DND-41 (cell line): ENCODE measurements at regions not wholly inside any gene's neighbourhood (a gene's known extent, or its start where the extent isn't known, plus 50 kb on each side); places are given as distances from the start of the nearest gene placed in this dataset.

Experiments
- ATAC-seq: fragments of 200-7000 bp; cut with Tn5 transposase; 3 replicates; pipeline ENCODE4 v1.9.1; 2021; ENCODE audit warnings: low read depth; ENCODE audit not compliant: insufficient read depth
- DNase-seq: peaks from one replicate; pipeline ENCODE4 v3.0.0-alpha.2; 2020
- H2AFZ ChIP-seq: 2 replicates; pipeline ENCODE4 v1.6.0; 2012; ENCODE audit warnings: low read depth, low read length
- H3K27ac ChIP-seq: 2 replicates; pipeline ENCODE4 v1.5.1; 2012; ENCODE audit warnings: low read length, inconsistent platforms
- H3K27me3 ChIP-seq: fragments of 200-600 bp; sonication (generic); 2 replicates; pipeline ENCODE4 v1.6.0; 2012; ENCODE audit warnings: low read length, mild to moderate bottlenecking, inconsistent platforms; ENCODE audit not compliant: insufficient read depth, poor library complexity
- H3K36me3 ChIP-seq: 2 replicates; pipeline ENCODE4 v1.5.1; 2012; ENCODE audit warnings: low read length, inconsistent platforms; ENCODE audit not compliant: insufficient read depth
- H3K4me1 ChIP-seq: 2 replicates; pipeline ENCODE4 v1.5.1; 2012; ENCODE audit warnings: mild to moderate bottlenecking, low read length; ENCODE audit not compliant: insufficient read depth
- H3K4me2 ChIP-seq: 2 replicates; pipeline ENCODE4 v1.6.0; 2012; ENCODE audit warnings: mild to moderate bottlenecking, moderate library complexity, low read length, inconsistent platforms; ENCODE audit not compliant: insufficient read depth
- H3K4me3 ChIP-seq, 2 experiments: fragments of 200-600 bp in 1 of 2; shearing (Covaris generic) in 1 of 2; 2 replicates each; pipeline ENCODE4 v1.5.1; 2012 to 2016; ENCODE audit warnings: inconsistent platforms in 2 of 2, low read length in 2 of 2, mild to moderate bottlenecking in 2 of 2, low read depth in 1 of 2, moderate library complexity in 1 of 2
- H3K79me2 ChIP-seq: 2 replicates; pipeline ENCODE4 v1.6.0; 2012; ENCODE audit warnings: low read length, inconsistent platforms; ENCODE audit not compliant: insufficient read depth
- H3K9ac ChIP-seq: 2 replicates; pipeline ENCODE4 v1.6.0; 2012; ENCODE audit warnings: low read depth, mild to moderate bottlenecking, inconsistent platforms, low read length, moderate library complexity
- H3K9me3 ChIP-seq: 2 replicates; pipeline ENCODE4 v1.5.1; 2012; ENCODE audit warnings: low read length, moderate library complexity, mild to moderate bottlenecking, inconsistent platforms; ENCODE audit not compliant: insufficient read depth, severe bottlenecking
- H4K20me1 ChIP-seq: 2 replicates; pipeline ENCODE4 v1.6.0; 2012; ENCODE audit warnings: low read length; ENCODE audit not compliant: insufficient read depth
- CTCF ChIP-seq: IDR thresholded peaks from 2 replicates; pipeline ENCODE4 v1.5.1; 2012; ENCODE audit warnings: borderline replicate concordance, low read length, moderate library complexity, mild to moderate bottlenecking; ENCODE audit not compliant: poor library complexity, severe bottlenecking; ENCODE audit errors: extremely low read depth
- EZH2 ChIP-seq: IDR thresholded peaks from 3 replicates; pipeline ENCODE4 v1.6.1; 2012; ENCODE audit warnings: borderline replicate concordance, low read depth, mild to moderate bottlenecking, moderate library complexity, low read length, inconsistent platforms; ENCODE audit not compliant: severe bottlenecking

- no peaks in the 10 kb centered on the region for H3K36me3 ChIP-seq
- H3K9me3 ChIP-seq: no peaks in the 10 kb centered on the region
- H3K4me3 ChIP-seq: no peak overlapping the region
- no peaks in the 10 kb centered on the region for H3K4me1 ChIP-seq
- no peak overlapping the region for H3K4me2 ChIP-seq
- DNase-seq: no peak
- no peak overlapping the region for H3K27ac ChIP-seq
- no peak overlapping the region for H2AFZ ChIP-seq
- no peak for ATAC-seq
- no peak overlapping the region for H3K9ac ChIP-seq
- no peaks in the 10 kb centered on the region for H3K27me3 ChIP-seq
- TF ChIP-seq CTCF (no peak), EZH2 (no peak)
- no peaks in the 10 kb centered on the region for H3K79me2 ChIP-seq
- no peaks in the 10 kb centered on the region for H4K20me1 ChIP-seq
Observed at GRCh38 chr13:90091611-90092010, 1255.9 kb upstream of the MIR17HG start.

DNA sequence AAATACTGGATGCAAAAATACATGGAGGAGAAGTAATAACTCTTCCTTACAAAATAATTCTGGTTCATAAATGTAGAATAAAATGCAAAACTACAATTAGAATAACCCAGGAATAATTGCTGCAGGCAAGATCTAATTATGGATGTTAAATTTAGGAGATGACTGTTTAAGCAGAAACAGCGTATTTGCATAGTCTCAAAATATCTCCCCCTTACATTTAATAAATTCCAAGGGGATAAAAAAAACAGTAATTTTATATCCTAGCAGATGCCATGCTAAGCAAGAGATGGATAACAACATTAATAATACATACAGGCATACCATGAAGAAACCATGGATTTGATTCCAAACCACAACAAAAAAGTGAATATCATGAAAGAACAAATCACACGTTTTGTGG lies 1253.1 kb upstream of the MIR17HG start:
- no peak overlapping the region for H3K9ac ChIP-seq
- H3K9me3 ChIP-seq: no peaks in the 10 kb centered on the region
- H3K4me1 ChIP-seq: no peaks in the 10 kb centered on the region
- H3K27ac ChIP-seq: no peak overlapping the region
- no peaks in the 10 kb centered on the region for H3K27me3 ChIP-seq
- TF ChIP-seq EZH2: no peak
- TF ChIP-seq CTCF: no peak
- no peaks in the 10 kb centered on the region for H3K36me3 ChIP-seq
- H3K4me3 ChIP-seq: no peak overlapping the region
- H3K4me2 ChIP-seq: no peak overlapping the region
- no peaks in the 10 kb centered on the region for H3K79me2 ChIP-seq
- no peak overlapping the region for H2AFZ ChIP-seq
- no peak for DNase-seq
- no peaks in the 10 kb centered on the region for H4K20me1 ChIP-seq
- no peak for ATAC-seq

DNA sequence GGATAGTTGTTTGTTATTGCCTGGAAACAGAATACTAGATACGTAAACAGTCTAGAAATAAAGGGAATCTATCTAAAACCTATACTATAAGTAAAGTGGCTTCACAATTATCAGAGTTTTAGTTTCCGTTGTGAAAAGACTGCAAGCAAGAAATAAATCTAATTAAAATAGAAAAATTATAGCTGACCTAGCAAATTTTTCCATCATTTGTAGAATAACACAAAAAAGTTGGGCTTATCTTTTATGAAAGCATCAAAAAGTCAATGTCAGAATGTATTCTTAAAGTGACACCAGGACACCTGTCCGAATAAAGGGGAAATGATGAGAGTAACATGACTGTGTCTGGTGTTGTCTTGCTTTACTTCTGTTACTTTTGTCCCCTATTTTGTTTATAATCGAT lies 1248.9 kb upstream of the MIR17HG start:
- ATAC-seq: no peak
- H4K20me1 ChIP-seq: no peaks in the 10 kb centered on the region
- H3K4me3 ChIP-seq: no peak overlapping the region
- no peak for TF ChIP-seq EZH2
- TF ChIP-seq CTCF: no peak
- no peak overlapping the region for H3K27ac ChIP-seq
- no peaks in the 10 kb centered on the region for H3K27me3 ChIP-seq
- no peaks in the 10 kb centered on the region for H3K36me3 ChIP-seq
- no peak for DNase-seq
- H3K9ac ChIP-seq: no peak overlapping the region
- H3K4me1 ChIP-seq: no peaks in the 10 kb centered on the region
- no peak overlapping the region for H2AFZ ChIP-seq
- no peak overlapping the region for H3K4me2 ChIP-seq
- no peaks in the 10 kb centered on the region for H3K9me3 ChIP-seq
- no peaks in the 10 kb centered on the region for H3K79me2 ChIP-seq

- H3K4me1 ChIP-seq: no peaks in the 10 kb centered on the region
- H3K4me2 ChIP-seq: no peak overlapping the region
- no peaks in the 10 kb centered on the region for H3K79me2 ChIP-seq
- H4K20me1 ChIP-seq: no peaks in the 10 kb centered on the region
- DNase-seq (no peak), ATAC-seq (no peak)
- no peak overlapping the region for H3K9ac ChIP-seq
- H3K27me3 ChIP-seq: no peaks in the 10 kb centered on the region
- H3K4me3 ChIP-seq: no peak overlapping the region
- no peak for TF ChIP-seq EZH2
- no peak for TF ChIP-seq CTCF
- no peak overlapping the region for H2AFZ ChIP-seq
- peaks cover 2% of the 10 kb centered on the region for H3K9me3 ChIP-seq
- no peaks in the 10 kb centered on the region for H3K36me3 ChIP-seq
- H3K27ac ChIP-seq: no peak overlapping the region
Observed at GRCh38 chr13:90099847-90100246, 1247.6 kb upstream of the MIR17HG start.
